ENCODE measurements at regions not wholly inside any gene's neighbourhood (a gene's known extent, or its start where the extent isn't known, plus 50 kb on each side); places are given as distances from the start of the nearest gene placed in this dataset.

- DNase-seq (no peak), ATAC-seq (ENCODE audit: low FRiP score) (no peak)
- WGBS, 2 donors, result 84 to 90% methylated on average over 1 of the region's 1 CpG
- Histone ChIP-seq H3K27ac (ENCODE audit: low read depth in 1 of 2, low read length in 2 of 2) (no peak overlapping the region), H3K4me1 (ENCODE audit: control insufficient read depth in 1 of 2, insufficient read depth in 2 of 2, low read length in 2 of 2) (no peaks in the 10 kb centered on the region), H3K27me3 (ENCODE audit: control insufficient read depth in 1 of 2, insufficient read depth in 2 of 2, low read length in 1 of 2) (no peaks in the 10 kb centered on the region), H3K36me3 (ENCODE audit: control insufficient read depth in 1 of 2, insufficient read depth in 2 of 2, low read length in 1 of 2) (no peaks in the 10 kb centered on the region), H3K9me3 (ENCODE audit: control insufficient read depth, low read length) (no peaks in the 10 kb centered on the region), H3K4me3 (ENCODE audit: low read length in 2 of 2) (no peak overlapping the region)
- intact Hi-C loops (cut with DNase I), result no loop called here
Measured at GRCh38 chr13:63516124-63516523, 2100.5 kb upstream of the PCDH20 start.

- 73 to 82% methylated on average over 2 of the region's 2 CpGs for WGBS, 2 donors
- H3K36me3 ChIP-seq (ENCODE audit: control insufficient read depth in 1 of 2, insufficient read depth in 2 of 2, low read length in 1 of 2), result no peaks in the 10 kb centered on the region
Measured at GRCh38 chr13:63514886-63515285, 2099.2 kb upstream of the PCDH20 start.

GRCh38 chr13:63512095-63512494, 2096.4 kb upstream of the PCDH20 start:
- intact Hi-C loops (cut with DNase I), result no loop called here
- 78 to 79% methylated on average over 8 of the region's 8 CpGs for WGBS, 2 donors

More at GRCh38 chr13:63514886-63515285, 2099.2 kb upstream of the PCDH20 start:
- Histone ChIP-seq H3K4me1 (ENCODE audit: control insufficient read depth in 1 of 2, insufficient read depth in 2 of 2, low read length in 2 of 2) (no peaks in the 10 kb centered on the region), H3K9me3 (ENCODE audit: control insufficient read depth, low read length) (no peaks in the 10 kb centered on the region), H3K4me3 (ENCODE audit: low read length in 2 of 2) (no peak overlapping the region), H3K27ac (ENCODE audit: low read depth in 1 of 2, low read length in 2 of 2) (no peak overlapping the region), H3K27me3 (ENCODE audit: control insufficient read depth in 1 of 2, insufficient read depth in 2 of 2, low read length in 1 of 2) (no peaks in the 10 kb centered on the region)
- ATAC-seq (ENCODE audit: low FRiP score), result no peak
- DNase-seq, result no peak
- intact Hi-C loops (cut with DNase I), result no loop called here

GRCh38 chr13:63501702-63502101, 2086.1 kb upstream of the PCDH20 start:
- intact Hi-C loops (cut with DNase I), result no loop called here
- Histone ChIP-seq H3K36me3 (ENCODE audit: control insufficient read depth in 1 of 2, insufficient read depth in 2 of 2, low read length in 1 of 2) (no peaks in the 10 kb centered on the region), H3K4me1 (ENCODE audit: control insufficient read depth in 1 of 2, insufficient read depth in 2 of 2, low read length in 2 of 2) (no peaks in the 10 kb centered on the region), H3K9me3 (ENCODE audit: control insufficient read depth, low read length) (no peaks in the 10 kb centered on the region), H3K27ac (ENCODE audit: low read depth in 1 of 2, low read length in 2 of 2) (no peak overlapping the region), H3K27me3 (ENCODE audit: control insufficient read depth in 1 of 2, insufficient read depth in 2 of 2, low read length in 1 of 2) (no peaks in the 10 kb centered on the region), H3K4me3 (ENCODE audit: low read length in 2 of 2) (no peak overlapping the region)
- ATAC-seq (ENCODE audit: low FRiP score) (no peak), DNase-seq (no peak)
- 1 to 3% methylated on average over 1 of the region's 1 CpG for WGBS, 2 donors

More at GRCh38 chr13:63512095-63512494, 2096.4 kb upstream of the PCDH20 start:
- Histone ChIP-seq H3K9me3 (ENCODE audit: control insufficient read depth, low read length) (no peaks in the 10 kb centered on the region), H3K27ac (ENCODE audit: low read depth in 1 of 2, low read length in 2 of 2) (no peak overlapping the region), H3K27me3 (ENCODE audit: control insufficient read depth in 1 of 2, insufficient read depth in 2 of 2, low read length in 1 of 2) (no peaks in the 10 kb centered on the region), H3K36me3 (ENCODE audit: control insufficient read depth in 1 of 2, insufficient read depth in 2 of 2, low read length in 1 of 2) (no peaks in the 10 kb centered on the region), H3K4me3 (ENCODE audit: low read length in 2 of 2) (no peak overlapping the region), H3K4me1 (ENCODE audit: control insufficient read depth in 1 of 2, insufficient read depth in 2 of 2, low read length in 2 of 2) (no peaks in the 10 kb centered on the region)
- ATAC-seq (ENCODE audit: low FRiP score) (no peak), DNase-seq (no peak)

GRCh38 chr13:63497601-63498000, 2082.0 kb upstream of the PCDH20 start:
- DNase-seq, result no peak
- no peak for ATAC-seq (ENCODE audit: low FRiP score)
- Histone ChIP-seq H3K36me3 (ENCODE audit: control insufficient read depth in 1 of 2, insufficient read depth in 2 of 2, low read length in 1 of 2) (no peaks in the 10 kb centered on the region), H3K9me3 (ENCODE audit: control insufficient read depth, low read length) (no peaks in the 10 kb centered on the region), H3K4me1 (ENCODE audit: control insufficient read depth in 1 of 2, insufficient read depth in 2 of 2, low read length in 2 of 2) (no peaks in the 10 kb centered on the region), H3K27ac (ENCODE audit: low read depth in 1 of 2, low read length in 2 of 2) (no peak overlapping the region), H3K4me3 (ENCODE audit: low read length in 2 of 2) (no peak overlapping the region), H3K27me3 (ENCODE audit: control insufficient read depth in 1 of 2, insufficient read depth in 2 of 2, low read length in 1 of 2) (no peaks in the 10 kb centered on the region)
- intact Hi-C loops (cut with DNase I), result no loop called here

- DNase-seq (no peak), ATAC-seq (ENCODE audit: low FRiP score) (no peak)
- H3K27ac ChIP-seq (ENCODE audit: low read depth in 1 of 2, low read length in 2 of 2), result no peak overlapping the region
- no peaks in the 10 kb centered on the region for H3K9me3 ChIP-seq (ENCODE audit: control insufficient read depth, low read length)
- intact Hi-C loops (cut with DNase I), result no loop called here
- H3K4me3 ChIP-seq (ENCODE audit: low read length in 2 of 2), result no peak overlapping the region
- WGBS, 2 donors, result 89 to 95% methylated on average over 2 of the region's 2 CpGs
- no peaks in the 10 kb centered on the region for H3K27me3 ChIP-seq (ENCODE audit: control insufficient read depth in 1 of 2, insufficient read depth in 2 of 2, low read length in 1 of 2)
- H3K36me3 ChIP-seq (ENCODE audit: control insufficient read depth in 1 of 2, insufficient read depth in 2 of 2, low read length in 1 of 2), result no peaks in the 10 kb centered on the region
- H3K4me1 ChIP-seq (ENCODE audit: control insufficient read depth in 1 of 2, insufficient read depth in 2 of 2, low read length in 2 of 2), result no peaks in the 10 kb centered on the region
Measured at GRCh38 chr13:63492604-63493003, 2077.0 kb upstream of the PCDH20 start.

- Histone ChIP-seq H3K36me3 (ENCODE audit: control insufficient read depth in 1 of 2, insufficient read depth in 2 of 2, low read length in 1 of 2) (no peaks in the 10 kb centered on the region), H3K9me3 (ENCODE audit: control insufficient read depth, low read length) (no peaks in the 10 kb centered on the region), H3K27ac (ENCODE audit: low read depth in 1 of 2, low read length in 2 of 2) (no peak overlapping the region), H3K27me3 (ENCODE audit: control insufficient read depth in 1 of 2, insufficient read depth in 2 of 2, low read length in 1 of 2) (no peaks in the 10 kb centered on the region), H3K4me1 (ENCODE audit: control insufficient read depth in 1 of 2, insufficient read depth in 2 of 2, low read length in 2 of 2) (no peaks in the 10 kb centered on the region), H3K4me3 (ENCODE audit: low read length in 2 of 2) (no peak overlapping the region)
- no peak for DNase-seq
- 81 to 92% methylated on average over 1 of the region's 1 CpG for WGBS, 2 donors
- ATAC-seq (ENCODE audit: low FRiP score), result no peak
- intact Hi-C loops (cut with DNase I), result no loop called here
Measured at GRCh38 chr13:63490149-63490548, 2074.5 kb upstream of the PCDH20 start.

GRCh38 chr13:63481334-63481733, 2065.7 kb upstream of the PCDH20 start:
- no peaks in the 10 kb centered on the region for H3K4me1 ChIP-seq (ENCODE audit: control insufficient read depth in 1 of 2, insufficient read depth in 2 of 2, low read length in 2 of 2)

GRCh38 chr13:63472711-63473110, 2057.1 kb upstream of the PCDH20 start:
- 10 to 23% methylated on average over 1 of the region's 1 CpG for WGBS, 2 donors
- Histone ChIP-seq H3K4me1 (ENCODE audit: control insufficient read depth in 1 of 2, insufficient read depth in 2 of 2, low read length in 2 of 2) (no peaks in the 10 kb centered on the region), H3K27me3 (ENCODE audit: control insufficient read depth in 1 of 2, insufficient read depth in 2 of 2, low read length in 1 of 2) (no peaks in the 10 kb centered on the region), H3K9me3 (ENCODE audit: control insufficient read depth, low read length) (no peaks in the 10 kb centered on the region), H3K36me3 (ENCODE audit: control insufficient read depth in 1 of 2, insufficient read depth in 2 of 2, low read length in 1 of 2) (no peaks in the 10 kb centered on the region), H3K27ac (ENCODE audit: low read depth in 1 of 2, low read length in 2 of 2) (no peak overlapping the region), H3K4me3 (ENCODE audit: low read length in 2 of 2) (no peak overlapping the region)
- no peak for DNase-seq
- intact Hi-C loops (cut with DNase I), result no loop called here
- no peak for ATAC-seq (ENCODE audit: low FRiP score)

More at GRCh38 chr13:63481334-63481733, 2065.7 kb upstream of the PCDH20 start:
- intact Hi-C loops (cut with DNase I), result no loop called here
- Histone ChIP-seq H3K36me3 (ENCODE audit: control insufficient read depth in 1 of 2, insufficient read depth in 2 of 2, low read length in 1 of 2) (no peaks in the 10 kb centered on the region), H3K4me3 (ENCODE audit: low read length in 2 of 2) (no peak overlapping the region), H3K27ac (ENCODE audit: low read depth in 1 of 2, low read length in 2 of 2) (no peak overlapping the region), H3K9me3 (ENCODE audit: control insufficient read depth, low read length) (no peaks in the 10 kb centered on the region), H3K27me3 (ENCODE audit: control insufficient read depth in 1 of 2, insufficient read depth in 2 of 2, low read length in 1 of 2) (no peaks in the 10 kb centered on the region)
- DNase-seq, result no peak
- ATAC-seq (ENCODE audit: low FRiP score), result no peak
